ENCODE measurements at regions not wholly inside any gene's neighbourhood (a gene's known extent, or its start where the extent isn't known, plus 50 kb on each side); places are given as distances from the start of the nearest gene placed in this dataset.
"Not testable (repeated sequence)": the region's sequence is repeated elsewhere in the genome, so short reads cannot be mapped to it uniquely, and the experiment has no call there.

DNA sequence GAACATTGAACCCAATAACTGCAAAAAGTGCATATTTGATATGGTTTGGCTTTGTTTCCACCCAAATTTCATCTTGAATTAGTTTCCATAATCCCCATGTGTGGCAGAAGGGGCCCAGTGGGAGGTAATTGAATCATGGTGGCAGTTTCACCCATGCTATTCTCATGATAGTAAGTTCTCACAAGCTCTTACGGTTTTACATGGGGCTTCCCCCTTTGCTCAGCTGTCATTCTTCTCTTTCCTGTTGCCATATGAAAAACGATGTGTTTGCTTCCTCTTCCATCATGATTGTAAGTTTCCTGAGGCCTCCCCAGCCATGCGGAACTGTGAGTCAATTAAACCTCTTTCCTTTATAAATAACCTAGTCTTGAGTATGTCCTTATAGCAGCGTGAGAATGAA is 127.6 kb downstream of the CHD9NB start:
- H3K9me3 Mint-ChIP-seq, result no peaks in the 10 kb centered on the region
- no peaks in the 10 kb centered on the region for H3K36me3 Mint-ChIP-seq (ENCODE audit: insufficient read depth in 2 of 2)
- no peak overlapping the region for H3K4me3 Mint-ChIP-seq
- peaks cover 5% of the 10 kb centered on the region for H3K4me1 Mint-ChIP-seq (ENCODE audit: low read depth)
- H3K27ac Mint-ChIP-seq, result no peak overlapping the region
- peaks cover 7% of the 10 kb centered on the region for H3K27me3 Mint-ChIP-seq (ENCODE audit: low read depth)
- ATAC-seq (replicated peaks in 1 of 2), result no peak
- no peak for DNase-seq

DNA sequence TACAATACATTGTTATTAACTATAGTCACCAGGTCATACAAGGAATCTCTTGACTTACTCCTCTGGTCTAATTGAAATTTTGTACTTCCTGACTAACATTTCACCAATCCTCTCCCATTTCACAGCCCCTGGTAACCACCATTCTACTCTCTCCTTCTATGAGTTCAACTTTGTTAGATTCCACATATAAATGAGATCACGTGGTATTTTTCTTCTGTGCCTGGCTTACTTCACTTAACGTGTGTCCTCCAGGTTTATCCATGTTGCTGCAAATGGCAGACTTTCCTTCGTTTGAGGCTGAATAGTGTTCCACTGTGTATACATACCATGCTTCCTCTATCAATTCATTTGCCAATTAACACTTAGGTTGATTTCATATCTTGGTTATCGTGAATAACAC is 128.5 kb downstream of the CHD9NB start:
- ATAC-seq (replicated peaks in 1 of 2), result no peak
- Mint-ChIP-seq H3K4me3 (no peak overlapping the region), H3K4me1 (ENCODE audit: low read depth) (peaks cover 5% of the 10 kb centered on the region), H3K27me3 (ENCODE audit: low read depth) (peaks cover 7% of the 10 kb centered on the region), H3K36me3 (ENCODE audit: insufficient read depth in 2 of 2) (no peaks in the 10 kb centered on the region), H3K9me3 (no peaks in the 10 kb centered on the region), H3K27ac (no peak overlapping the region)
- DNase-seq, result no peak

- H3K4me3 Mint-ChIP-seq, result no peak overlapping the region
- DNase-seq (no peak), ATAC-seq (replicated peaks in 1 of 2) (no peak)
- no peak overlapping the region for H3K27ac Mint-ChIP-seq
- H3K9me3 Mint-ChIP-seq, result no peaks in the 10 kb centered on the region
- no peaks in the 10 kb centered on the region for H3K36me3 Mint-ChIP-seq (ENCODE audit: insufficient read depth in 2 of 2)
- H3K27me3 Mint-ChIP-seq (ENCODE audit: low read depth), result peaks cover 7% of the 10 kb centered on the region
- H3K4me1 Mint-ChIP-seq (ENCODE audit: low read depth), result peaks cover 5% of the 10 kb centered on the region
Measured at GRCh38 chr16:52921104-52921503, 131.6 kb downstream of the CHD9NB start.

DNA sequence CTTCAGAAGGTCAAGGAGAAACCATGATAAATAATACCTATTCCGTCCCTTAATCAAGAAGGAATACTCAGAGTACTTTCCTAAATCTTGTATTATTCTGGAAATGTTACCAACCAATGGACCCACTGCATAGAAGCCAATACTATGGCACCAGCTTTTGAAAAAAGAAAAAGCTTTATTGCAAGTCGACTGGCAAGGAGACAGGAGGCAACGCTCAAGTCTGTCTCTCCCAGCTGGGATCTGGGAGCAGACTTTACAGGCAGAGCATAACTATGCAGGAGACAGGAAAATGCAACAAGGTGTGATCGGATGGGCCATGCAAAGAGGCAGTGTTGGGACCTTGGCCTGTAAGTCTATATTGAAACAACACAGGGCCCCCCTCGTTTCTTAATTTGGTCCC is 132.4 kb downstream of the CHD9NB start:
- Mint-ChIP-seq H3K27me3 (ENCODE audit: low read depth) (peaks cover 7% of the 10 kb centered on the region), H3K4me1 (ENCODE audit: low read depth) (peaks cover 3% of the 10 kb centered on the region), H3K36me3 (ENCODE audit: insufficient read depth in 2 of 2) (no peaks in the 10 kb centered on the region), H3K9me3 (no peaks in the 10 kb centered on the region), H3K27ac (no peak overlapping the region), H3K4me3 (no peak overlapping the region)
- DNase-seq, result no peak
- no peak for ATAC-seq (replicated peaks in 1 of 2)

DNA sequence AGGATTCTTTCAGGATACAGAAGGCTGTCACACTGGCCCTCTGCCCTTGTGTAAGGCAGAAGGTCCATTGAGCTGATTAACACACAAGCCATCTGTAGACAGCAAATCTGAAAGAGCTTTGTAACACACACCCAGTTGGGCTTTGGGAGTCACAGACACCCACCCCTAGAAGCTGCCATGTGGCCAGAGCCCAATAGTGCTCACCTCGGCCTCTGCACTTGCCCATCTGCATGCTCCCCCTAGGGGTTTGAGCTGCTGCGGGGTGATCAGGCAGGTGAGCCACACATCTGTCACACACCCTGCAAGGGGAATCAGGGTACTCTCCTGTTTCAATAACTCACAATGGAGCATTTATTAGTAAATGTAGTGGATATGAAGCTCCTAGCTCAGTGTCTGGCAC is 138.3 kb downstream of the CHD9NB start:
- no peak overlapping the region for H3K4me3 Mint-ChIP-seq
- H3K4me1 Mint-ChIP-seq (ENCODE audit: low read depth), result no peaks in the 10 kb centered on the region
- H3K9me3 Mint-ChIP-seq, result no peaks in the 10 kb centered on the region
- ATAC-seq (replicated peaks in 1 of 2) (no peak), DNase-seq (no peak)
- no peaks in the 10 kb centered on the region for H3K36me3 Mint-ChIP-seq (ENCODE audit: insufficient read depth in 2 of 2)
- H3K27me3 Mint-ChIP-seq (ENCODE audit: low read depth), result no peaks in the 10 kb centered on the region
- H3K27ac Mint-ChIP-seq, result no peak overlapping the region

DNA sequence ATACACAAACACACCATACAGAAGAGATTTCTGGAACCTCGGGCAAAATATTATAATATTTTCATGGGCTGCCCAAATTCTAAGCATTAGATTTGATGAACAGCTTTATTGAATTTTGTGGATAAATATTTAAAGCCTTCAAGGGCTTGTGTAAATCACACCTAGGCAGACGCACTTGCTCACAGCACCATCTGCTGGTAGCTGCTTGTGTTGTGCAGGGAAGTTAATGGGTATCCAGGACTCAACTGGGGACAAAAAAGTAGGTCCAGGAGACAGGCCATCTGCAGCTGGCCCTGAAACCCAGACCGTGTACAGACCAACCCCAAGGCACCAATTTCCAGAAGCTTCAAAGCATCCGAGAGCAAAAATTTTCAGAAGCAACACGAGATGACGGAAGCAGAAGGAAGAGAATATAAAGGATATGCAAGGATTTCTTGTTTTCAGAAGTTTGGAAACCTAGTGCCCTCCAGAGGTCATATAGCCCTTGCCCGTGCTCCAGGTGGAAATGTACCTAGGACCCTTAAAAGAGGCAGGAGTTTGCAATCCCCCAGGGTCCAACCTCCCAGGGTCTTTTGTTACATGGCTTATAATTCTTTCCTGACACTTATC is 140.0 kb downstream of the CHD9NB start:
- Mint-ChIP-seq H3K9me3 (no peaks in the 10 kb centered on the region), H3K27ac (no peak overlapping the region), H3K36me3 (ENCODE audit: insufficient read depth in 2 of 2) (no peaks in the 10 kb centered on the region), H3K4me3 (no peak overlapping the region), H3K4me1 (ENCODE audit: low read depth) (no peaks in the 10 kb centered on the region), H3K27me3 (ENCODE audit: low read depth) (no peaks in the 10 kb centered on the region)
- peak; percentile 38 to 43 for DNase-seq
- ATAC-seq (replicated peaks in 1 of 2), result no peak

DNA sequence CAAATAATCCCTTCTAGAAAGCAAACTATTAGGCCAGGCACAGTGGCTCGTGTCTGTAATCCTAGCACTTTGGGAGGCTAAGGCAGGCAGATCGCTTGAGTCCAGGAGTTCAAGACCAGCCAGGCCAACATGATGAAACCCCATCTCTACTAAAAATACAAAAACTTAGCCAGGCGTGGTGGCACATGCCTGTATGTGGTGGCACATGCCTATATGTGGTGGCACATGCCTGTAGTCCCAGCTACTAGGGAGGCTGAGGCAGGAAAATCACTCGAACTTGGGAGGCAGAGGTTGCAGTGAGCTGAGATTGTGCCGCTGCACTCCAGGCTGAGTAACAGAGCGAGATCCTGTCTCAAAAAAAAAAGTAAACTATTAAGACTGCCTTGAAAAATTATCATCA is 144.6 kb downstream of the CHD9NB start:
- not testable (repeated sequence) for DNase-seq; H3K36me3 Mint-ChIP-seq (ENCODE audit: insufficient read depth in 2 of 2); H3K4me3 Mint-ChIP-seq; H3K27me3 Mint-ChIP-seq (ENCODE audit: low read depth); H3K4me1 Mint-ChIP-seq (ENCODE audit: low read depth); H3K27ac Mint-ChIP-seq; H3K9me3 Mint-ChIP-seq; ATAC-seq (replicated peaks in 1 of 2)

DNA sequence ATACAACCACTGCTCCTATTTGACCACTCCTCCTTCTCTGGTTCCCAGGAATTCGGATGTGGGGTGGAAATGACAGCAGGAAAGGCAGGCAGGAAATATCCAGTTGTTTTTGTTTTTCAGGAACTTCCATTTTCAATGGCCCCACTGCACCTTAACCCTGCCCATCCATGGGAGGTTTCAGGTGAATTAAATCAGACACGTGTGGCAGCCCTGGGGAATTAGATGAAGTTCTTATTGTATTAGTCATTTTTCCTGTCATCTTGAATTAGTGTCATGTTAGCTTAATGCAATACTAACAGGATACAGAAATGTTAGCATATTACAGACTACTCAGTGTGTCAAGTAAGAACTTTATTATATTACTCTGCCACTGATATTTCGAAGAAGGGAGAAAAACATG is 146.4 kb downstream of the CHD9NB start:
- DNase-seq, result no peak
- Mint-ChIP-seq H3K36me3 (ENCODE audit: insufficient read depth in 2 of 2) (no peaks in the 10 kb centered on the region), H3K4me3 (no peak overlapping the region), H3K27ac (no peak overlapping the region), H3K27me3 (ENCODE audit: low read depth) (no peaks in the 10 kb centered on the region), H3K4me1 (ENCODE audit: low read depth) (no peaks in the 10 kb centered on the region), H3K9me3 (no peaks in the 10 kb centered on the region)
- no peak for ATAC-seq (replicated peaks in 1 of 2)

DNA sequence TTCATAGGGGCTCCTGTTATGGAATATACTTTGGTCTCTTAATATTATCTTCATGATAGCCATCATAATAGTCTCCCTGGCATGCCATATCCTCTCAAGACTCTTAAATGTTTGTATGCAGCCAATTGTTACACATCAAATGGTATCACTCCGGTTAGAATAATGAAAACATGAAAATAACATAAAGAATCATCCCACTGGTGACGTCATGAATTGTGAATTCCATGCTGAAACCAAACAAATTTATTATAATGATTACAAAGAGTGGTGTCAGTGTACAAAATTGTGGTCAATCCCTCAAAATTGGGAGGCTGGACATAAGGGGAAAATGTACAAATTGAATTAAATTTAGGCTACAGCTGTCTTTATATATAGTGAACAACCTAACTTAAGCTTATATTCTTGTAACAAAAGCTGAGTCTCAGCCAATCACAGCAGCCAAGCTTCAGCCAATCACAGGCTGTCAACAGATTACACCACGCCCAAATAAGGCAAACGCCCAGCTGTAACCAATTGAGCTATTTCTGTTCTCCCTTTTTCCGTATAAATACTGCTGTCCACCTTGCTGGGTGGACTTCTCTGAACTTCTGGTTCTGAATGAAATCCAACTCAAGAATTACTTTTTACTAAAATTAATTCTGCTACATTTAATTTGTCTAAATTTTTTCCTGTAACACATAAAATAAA is 156.1 kb downstream of the CHD9NB start:
- H3K27ac Mint-ChIP-seq, result no peak overlapping the region
- H3K4me1 Mint-ChIP-seq (ENCODE audit: low read depth), result no peaks in the 10 kb centered on the region
- H3K27me3 Mint-ChIP-seq (ENCODE audit: low read depth), result no peaks in the 10 kb centered on the region
- no peak for ATAC-seq (replicated peaks in 1 of 2)
- no peak overlapping the region for H3K4me3 Mint-ChIP-seq
- DNase-seq, result no peak
- peaks cover 0 to 3% of the 10 kb centered on the region in 2 donors for H3K9me3 Mint-ChIP-seq
- no peaks in the 10 kb centered on the region for H3K36me3 Mint-ChIP-seq (ENCODE audit: insufficient read depth in 2 of 2)

DNA sequence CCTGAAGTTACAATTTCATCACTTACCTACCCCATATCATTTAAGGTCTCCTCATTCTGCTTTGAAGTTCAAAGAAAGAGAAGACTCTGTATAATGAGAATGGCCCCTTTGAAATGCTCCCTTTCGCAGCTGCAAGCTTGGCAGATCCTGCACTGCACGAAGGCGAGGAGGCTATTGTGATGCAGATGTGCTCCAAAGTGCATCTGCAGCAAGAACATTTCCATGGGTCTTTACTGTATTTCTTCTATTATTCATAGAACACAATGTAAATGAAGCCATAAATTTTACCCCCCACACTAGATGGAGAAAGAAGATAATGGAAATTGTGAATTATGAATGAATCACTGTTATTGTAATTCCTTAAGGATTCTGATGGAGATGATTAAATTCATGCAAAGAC is 178.7 kb downstream of the CHD9NB start:
- Mint-ChIP-seq H3K27me3 (ENCODE audit: low read depth) (no peaks in the 10 kb centered on the region), H3K4me1 (ENCODE audit: low read depth) (no peaks in the 10 kb centered on the region), H3K9me3 (peaks cover 2 to 7% of the 10 kb centered on the region in 2 donors), H3K4me3 (no peak overlapping the region), H3K27ac (no peak overlapping the region), H3K36me3 (ENCODE audit: insufficient read depth in 2 of 2) (no peaks in the 10 kb centered on the region)
- no peak for ATAC-seq (replicated peaks in 1 of 2)
- no peak for DNase-seq

GRCh38 chr16:52872731-52873130 is 180.0 kb downstream of the CHD9NB start:
- H3K27me3 Mint-ChIP-seq (ENCODE audit: low read depth), result no peaks in the 10 kb centered on the region
- H3K4me3 Mint-ChIP-seq, result no peak overlapping the region
- no peaks in the 10 kb centered on the region for H3K4me1 Mint-ChIP-seq (ENCODE audit: low read depth)
- peaks cover 4 to 5% of the 10 kb centered on the region in 2 donors for H3K9me3 Mint-ChIP-seq
- DNase-seq, result no peak
- no peak overlapping the region for H3K27ac Mint-ChIP-seq
- H3K36me3 Mint-ChIP-seq (ENCODE audit: insufficient read depth in 2 of 2), result no peaks in the 10 kb centered on the region
- ATAC-seq (replicated peaks in 1 of 2), result no peak

DNA sequence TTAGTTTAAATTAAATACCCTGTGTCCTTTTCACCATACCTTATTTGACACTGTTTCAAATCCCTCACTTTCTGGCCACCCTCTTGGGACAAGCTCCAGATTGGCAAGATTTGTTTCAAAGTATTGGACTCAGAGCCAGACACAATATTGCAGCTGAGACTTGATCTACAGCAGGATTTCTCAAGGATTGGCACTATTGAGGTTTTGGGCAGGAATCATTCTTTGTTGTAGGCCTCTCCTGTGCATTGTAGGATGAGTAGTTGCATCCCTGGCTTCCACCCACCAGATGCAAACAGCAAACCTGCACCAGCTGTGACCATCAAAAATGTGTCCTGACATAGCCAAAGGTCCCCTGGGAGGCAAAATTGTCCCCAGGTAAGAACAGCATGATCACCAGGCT is 181.2 kb downstream of the CHD9NB start:
- Mint-ChIP-seq H3K27ac (no peak overlapping the region), H3K9me3 (peaks cover 4 to 5% of the 10 kb centered on the region in 2 donors), H3K4me1 (ENCODE audit: low read depth) (no peaks in the 10 kb centered on the region), H3K27me3 (ENCODE audit: low read depth) (no peaks in the 10 kb centered on the region), H3K4me3 (no peak overlapping the region), H3K36me3 (ENCODE audit: insufficient read depth in 2 of 2) (no peaks in the 10 kb centered on the region)
- DNase-seq, result no peak
- ATAC-seq (replicated peaks in 1 of 2), result no peak

DNA sequence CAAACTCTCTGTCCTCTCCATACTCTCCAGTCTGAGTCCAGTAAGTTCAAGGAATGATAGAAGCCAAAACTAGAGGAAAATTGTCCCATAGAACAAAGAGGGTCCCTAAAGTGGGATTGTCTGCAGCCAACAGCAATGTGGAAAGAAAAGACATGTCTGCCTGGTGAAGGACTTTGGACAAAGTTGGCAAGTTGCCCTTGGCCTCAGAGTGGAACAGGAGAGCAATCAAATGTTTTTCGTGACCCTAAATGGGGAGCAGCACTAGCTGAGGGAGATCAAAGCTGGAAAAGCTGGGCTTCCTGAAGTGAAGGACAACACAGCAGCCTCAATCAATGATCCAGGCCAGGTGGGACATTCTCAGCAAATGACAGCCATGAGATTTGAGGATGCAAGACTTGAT is 183.5 kb downstream of the CHD9NB start:
- Mint-ChIP-seq H3K4me3 (no peak overlapping the region), H3K4me1 (ENCODE audit: low read depth) (no peaks in the 10 kb centered on the region)

GRCh38 chr16:52863000-52863399 is 189.7 kb downstream of the CHD9NB start:
- Mint-ChIP-seq H3K9me3 (peaks cover 3 to 6% of the 10 kb centered on the region in 2 donors), H3K27me3 (ENCODE audit: low read depth) (no peaks in the 10 kb centered on the region), H3K36me3 (ENCODE audit: insufficient read depth in 2 of 2) (no peaks in the 10 kb centered on the region), H3K4me3 (no peak overlapping the region), H3K27ac (no peak overlapping the region), H3K4me1 (ENCODE audit: low read depth) (no peaks in the 10 kb centered on the region)
- ATAC-seq (replicated peaks in 1 of 2), result no peak
- DNase-seq, result no peak

More for the DNA sequence above, 183.5 kb downstream of the CHD9NB start:
- no peaks in the 10 kb centered on the region for H3K27me3 Mint-ChIP-seq (ENCODE audit: low read depth)
- ATAC-seq (replicated peaks in 1 of 2), result no peak
- no peak for DNase-seq
- H3K27ac Mint-ChIP-seq, result no peak overlapping the region
- H3K9me3 Mint-ChIP-seq, result peaks cover 7% of the 10 kb centered on the region in 2 donors
- no peaks in the 10 kb centered on the region for H3K36me3 Mint-ChIP-seq (ENCODE audit: insufficient read depth in 2 of 2)

Data from activated T-cell treated with anti-CD3 and anti-CD28 coated beads, Interleukin-2, amount 50 U/mL, for 72 hours (primary cell).